ENCODE measurements at regions not wholly inside any gene's neighbourhood (a gene's known extent, or its start where the extent isn't known, plus 50 kb on each side); places are given as distances from the start of the nearest gene placed in this dataset.

DNA sequence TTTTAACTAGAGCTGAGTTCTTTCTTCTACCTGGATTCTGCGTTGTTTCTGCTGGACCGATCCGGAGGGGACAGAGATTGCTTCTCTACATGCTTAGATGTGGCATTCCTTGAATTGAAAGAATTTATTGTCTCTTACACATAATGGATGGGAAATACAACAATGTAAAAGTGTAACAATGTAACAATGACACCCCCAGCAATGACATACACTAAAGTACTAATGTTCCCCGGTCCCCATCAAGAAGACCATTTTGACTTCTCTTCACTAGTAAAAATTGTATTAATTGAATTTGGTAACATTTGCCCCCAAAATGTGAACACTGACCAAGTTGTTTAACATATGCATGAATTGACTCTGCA, 760.2 kb downstream of the TAF11L14 start:
- H3K9me3 ChIP-seq (ENCODE audit: control insufficient read depth, insufficient read depth, low read length): peaks cover 2% of the 10 kb centered on the region; the same call in 1 of the 2 replicates
- intact Hi-C loops (cut with micrococcal nuclease) (no loop called here), in situ Hi-C loops (cut with MboI; ENCODE audit: low sequenced_read_pairs) (no loop called here), dilution Hi-C loops (cut with HindIII; ENCODE audit: low sequenced_read_pairs, unreplicated experiment) (no loop called here)
- BruUV-seq (replicated peaks): no TSS peak
- ChIA-PET CTCF (no interaction called here), POLR2A (ENCODE audit: unreplicated experiment) (no interaction called here)
- H3K4me3 ChIP-seq (ENCODE audit: insufficient read depth, low read depth, low read length): no peak overlapping the region
- no peak overlapping the region for H2AK9ac ChIP-seq (replicated peaks; ENCODE audit: low read depth, low read length, poor library complexity)
- H3K27me3 ChIP-seq (ENCODE audit: control insufficient read depth, insufficient read depth, low read length): no peaks in the 10 kb centered on the region
- H3K79me1 ChIP-seq (ENCODE audit: low read depth in 1 of 2, low read length in 2 of 2): no peaks in the 10 kb centered on the region
- H3K9ac ChIP-seq (ENCODE audit: low read depth, low read length): no peak overlapping the region
- DNase-seq: no peak
- H3K14ac ChIP-seq (replicated peaks; ENCODE audit: low read depth, low read length): no peak overlapping the region
- TF ChIP-seq, protein P1, sequence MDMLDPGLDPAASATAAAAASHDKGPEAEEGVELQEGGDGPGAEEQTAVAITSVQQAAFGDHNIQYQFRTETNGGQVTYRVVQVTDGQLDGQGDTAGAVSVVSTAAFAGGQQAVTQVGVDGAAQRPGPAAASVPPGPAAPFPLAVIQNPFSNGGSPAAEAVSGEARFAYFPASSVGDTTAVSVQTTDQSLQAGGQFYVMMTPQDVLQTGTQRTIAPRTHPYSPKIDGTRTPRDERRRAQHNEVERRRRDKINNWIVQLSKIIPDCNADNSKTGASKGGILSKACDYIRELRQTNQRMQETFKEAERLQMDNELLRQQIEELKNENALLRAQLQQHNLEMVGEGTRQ (IDR thresholded peaks at IDR 0.05; ENCODE audit: low read depth, low read length): no peak
- TF ChIP-seq MXI1 (IDR thresholded peaks at IDR 0.05; ENCODE audit: borderline replicate concordance, low read depth, low read length) (no peak), RCOR1 (IDR thresholded peaks at IDR 0.05; ENCODE audit: insufficient replicate concordance, low read length) (no peak), MAZ (IDR thresholded peaks at IDR 0.05; ENCODE audit: borderline replicate concordance, low read depth, low read length) (no peak), NFE2L2 (IDR thresholded peaks at IDR 0.05; ENCODE audit: low read depth, low read length) (no peak), RAD21 (IDR thresholded peaks at IDR 0.05; ENCODE audit: low read length) (no peak), RFX5 (IDR thresholded peaks at IDR 0.05; ENCODE audit: low read depth, low read length) (no peak)
- TF ChIP-seq, protein P2, sequence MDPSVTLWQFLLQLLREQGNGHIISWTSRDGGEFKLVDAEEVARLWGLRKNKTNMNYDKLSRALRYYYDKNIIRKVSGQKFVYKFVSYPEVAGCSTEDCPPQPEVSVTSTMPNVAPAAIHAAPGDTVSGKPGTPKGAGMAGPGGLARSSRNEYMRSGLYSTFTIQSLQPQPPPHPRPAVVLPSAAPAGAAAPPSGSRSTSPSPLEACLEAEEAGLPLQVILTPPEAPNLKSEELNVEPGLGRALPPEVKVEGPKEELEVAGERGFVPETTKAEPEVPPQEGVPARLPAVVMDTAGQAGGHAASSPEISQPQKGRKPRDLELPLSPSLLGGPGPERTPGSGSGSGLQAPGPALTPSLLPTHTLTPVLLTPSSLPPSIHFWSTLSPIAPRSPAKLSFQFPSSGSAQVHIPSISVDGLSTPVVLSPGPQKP (IDR thresholded peaks at IDR 0.05; ENCODE audit: borderline replicate concordance, low read depth, low read length): no peak
- TF ChIP-seq, protein P3, sequence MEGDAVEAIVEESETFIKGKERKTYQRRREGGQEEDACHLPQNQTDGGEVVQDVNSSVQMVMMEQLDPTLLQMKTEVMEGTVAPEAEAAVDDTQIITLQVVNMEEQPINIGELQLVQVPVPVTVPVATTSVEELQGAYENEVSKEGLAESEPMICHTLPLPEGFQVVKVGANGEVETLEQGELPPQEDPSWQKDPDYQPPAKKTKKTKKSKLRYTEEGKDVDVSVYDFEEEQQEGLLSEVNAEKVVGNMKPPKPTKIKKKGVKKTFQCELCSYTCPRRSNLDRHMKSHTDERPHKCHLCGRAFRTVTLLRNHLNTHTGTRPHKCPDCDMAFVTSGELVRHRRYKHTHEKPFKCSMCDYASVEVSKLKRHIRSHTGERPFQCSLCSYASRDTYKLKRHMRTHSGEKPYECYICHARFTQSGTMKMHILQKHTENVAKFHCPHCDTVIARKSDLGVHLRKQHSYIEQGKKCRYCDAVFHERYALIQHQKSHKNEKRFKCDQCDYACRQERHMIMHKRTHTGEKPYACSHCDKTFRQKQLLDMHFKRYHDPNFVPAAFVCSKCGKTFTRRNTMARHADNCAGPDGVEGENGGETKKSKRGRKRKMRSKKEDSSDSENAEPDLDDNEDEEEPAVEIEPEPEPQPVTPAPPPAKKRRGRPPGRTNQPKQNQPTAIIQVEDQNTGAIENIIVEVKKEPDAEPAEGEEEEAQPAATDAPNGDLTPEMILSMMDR (conservative IDR thresholded peaks at IDR 0.05; ENCODE audit: low read depth, low read length): no peak
- H3K4me2 ChIP-seq (ENCODE audit: low read depth, low read length): no peak overlapping the region
- H4K5ac ChIP-seq (ENCODE audit: low read depth, low read length): no peak overlapping the region
- no peak for ATAC-seq (ENCODE audit: low read depth)
- no peak overlapping the region for H3K18ac ChIP-seq (ENCODE audit: low read depth, low read length)
- no peak overlapping the region for H2BK5ac ChIP-seq (ENCODE audit: low read depth, low read length, poor library complexity, severe bottlenecking)
- H3K23ac ChIP-seq (ENCODE audit: low read depth, low read length): no peak overlapping the region
- no peaks in the 10 kb centered on the region for H3K9me1 ChIP-seq (ENCODE audit: insufficient read depth, low read length)
- H2AK5ac ChIP-seq (ENCODE audit: low read depth, low read length): no peak overlapping the region
- H4K8ac ChIP-seq (ENCODE audit: low read depth in 2 of 2, low read length in 2 of 2): no peak overlapping the region
- no peak overlapping the region for H4K91ac ChIP-seq (ENCODE audit: insufficient read depth, low read depth, low read length)
- H3K56ac ChIP-seq (ENCODE audit: extremely low read depth, insufficient read depth, low read length): no peak overlapping the region
- no peaks in the 10 kb centered on the region for H3K36me3 ChIP-seq (ENCODE audit: control insufficient read depth, insufficient read depth, low read length)
- H3K4ac ChIP-seq (ENCODE audit: low read depth, low read length): no peak overlapping the region
- no peaks in the 10 kb centered on the region for H4K20me1 ChIP-seq (ENCODE audit: insufficient read depth, low read length)
- H3K4me1 ChIP-seq (ENCODE audit: control insufficient read depth, insufficient read depth, low read length): no peaks in the 10 kb centered on the region
- H2BK20ac ChIP-seq (ENCODE audit: low read depth, low read length): no peak overlapping the region
- WGBS, 2 experiments (ENCODE audit: extremely low coverage in 2 of 2, insufficient read length in 1 of 2): no CpG with 5 or more reads among the region's 4 CpGs
- no peak overlapping the region for H3K27ac ChIP-seq (ENCODE audit: insufficient read depth, low read length)
- no peak overlapping the region for H2AFZ ChIP-seq (replicated peaks; ENCODE audit: low read length, poor library complexity)
- no peak overlapping the region for H2BK120ac ChIP-seq (ENCODE audit: low read depth, low read length)
- no peak overlapping the region for H2BK15ac ChIP-seq (ENCODE audit: low read depth, low read length)

Data from IMR-90 (cell line).